Coronary artery (tissue), 2 donors: ENCODE measurements at regions not wholly inside any gene's neighbourhood (a gene's known extent, or its start where the extent isn't known, plus 50 kb on each side); places are given as distances from the start of the nearest gene placed in this dataset.

Experiments
- DNase-seq: peaks from one replicate; pipeline ENCODE4 v3.0.0-alpha.2; 2017; ENCODE audit warnings: low spot score
- H3K27ac ChIP-seq, 2 donors: fragments of 200-600 bp; sonication (generic); one replicate each; pipeline ENCODE4 v1.5.1; 2016 to 2019
- H3K4me3 ChIP-seq: fragments of 200-600 bp; sonication (generic); 2 replicates; pipeline ENCODE4 v1.5.1; 2016; ENCODE audit warnings: mild to moderate bottlenecking, moderate library complexity
- CTCF ChIP-seq: fragments of 200-600 bp; sonication (generic); IDR thresholded peaks from one replicate; pipeline ENCODE4 v1.5.1; 2019; ENCODE audit warnings: antibody characterized with exemption

- Histone ChIP-seq H3K27ac (no peak overlapping the region), H3K4me3 (no peak overlapping the region)
- no peak for DNase-seq
- TF ChIP-seq CTCF, result no peak
These were observed 971.6 kb upstream of the ZNF722 start for GRCh38 chr7:63027075-63027474.

GRCh38 chr7:63028376-63029206, 970.1 kb upstream of the ZNF722 start:
- H3K27ac ChIP-seq, result no peak overlapping the region
- H3K4me3 ChIP-seq, result no peak overlapping the region
- TF ChIP-seq CTCF, result no peak
- DNase-seq, result peak; percentile 50

- Histone ChIP-seq H3K27ac (no peak overlapping the region), H3K4me3 (no peak overlapping the region)
- TF ChIP-seq CTCF, result no peak
- no peak for DNase-seq
These were observed 969.5 kb upstream of the ZNF722 start for GRCh38 chr7:63029207-63029522.

GRCh38 chr7:63030061-63030460, 968.6 kb upstream of the ZNF722 start:
- DNase-seq, result no peak
- Histone ChIP-seq H3K4me3 (no peak overlapping the region), H3K27ac (no peak overlapping the region)
- no peak for TF ChIP-seq CTCF

GRCh38 chr7:63031838-63032436, 966.7 kb upstream of the ZNF722 start:
- DNase-seq, result peak; percentile 55
- Histone ChIP-seq H3K4me3 (no peak overlapping the region), H3K27ac (no peak overlapping the region)
- no peak for TF ChIP-seq CTCF

- no peak for TF ChIP-seq CTCF
- no peak for DNase-seq
- Histone ChIP-seq H3K4me3 (no peak overlapping the region), H3K27ac (no peak overlapping the region)
These were observed 961.4 kb upstream of the ZNF722 start for GRCh38 chr7:63037242-63037641.

- DNase-seq, result no peak
- TF ChIP-seq CTCF, result no peak
- Histone ChIP-seq H3K4me3 (no peak overlapping the region), H3K27ac (no peak overlapping the region)
These were observed 959.7 kb upstream of the ZNF722 start for GRCh38 chr7:63038987-63039386.
